NCI-H345 (cell line): ENCODE measurements at regions not wholly inside any gene's neighbourhood (a gene's known extent, or its start where the extent isn't known, plus 50 kb on each side); places are given as distances from the start of the nearest gene placed in this dataset.

Experiments
- DNase-seq: peaks from one replicate; lab custom pipeline; 2025; lab: John Stamatoyannopoulos, UW

- DNase-seq, result no peak
These were observed 63.9 kb upstream of the MVB12B start for GRCh38 chr9:126262738-126263137.

GRCh38 chr9:126270556-126270955, 56.1 kb upstream of the MVB12B start:
- no peak for DNase-seq

- no peak for DNase-seq
These were observed 51.1 kb upstream of the MVB12B start for GRCh38 chr9:126275386-126276001.

GRCh38 chr9:126276056-126276728, 50.4 kb upstream of the MVB12B start:
- no peak for DNase-seq
